Astrocyte of the cerebellum (primary cell): ENCODE measurements at regions not wholly inside any gene's neighbourhood (a gene's known extent, or its start where the extent isn't known, plus 50 kb on each side); places are given as distances from the start of the nearest gene placed in this dataset.

ENCODE experiments used
- DNase-seq: peaks from one replicate; pipeline ENCODE4 v3.0.0-alpha.2; 2011; ENCODE audit warnings: low read depth
- H3K4me3 ChIP-seq: 2 replicates; pipeline ENCODE4 v1.5.1; 2011; ENCODE audit warnings: mild to moderate bottlenecking, low read depth, low read length, moderate library complexity
- CTCF ChIP-seq: IDR thresholded peaks from 2 replicates; pipeline ENCODE4 v1.5.1; 2012; ENCODE audit warnings: low read length, low read depth, moderate library complexity, mild to moderate bottlenecking; ENCODE audit errors: missing control alignments
- in situ Hi-C: cut with HindIII; loops from 2 replicates; pipeline ENCODE4 v1.10.0; 2017; ENCODE audit warnings: low sequenced_read_pairs

DNA sequence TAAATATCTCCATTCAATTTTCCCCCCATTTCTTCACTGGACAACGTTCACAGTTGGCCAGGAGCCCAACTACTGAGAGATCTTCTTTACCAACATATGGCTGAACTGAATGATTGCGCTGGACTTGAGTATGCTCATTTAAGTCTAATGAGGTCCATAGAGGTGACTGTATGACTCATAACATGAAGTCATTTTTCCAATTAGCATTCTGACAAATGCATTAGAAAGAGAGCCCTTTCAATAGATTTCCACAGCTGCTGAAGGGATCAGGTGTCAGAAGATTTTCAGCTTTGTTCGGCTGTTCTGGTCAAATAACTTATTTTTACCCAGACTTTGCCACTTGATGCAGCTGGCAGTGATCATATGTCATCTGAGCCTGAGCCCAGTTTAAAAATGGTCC lies 438.0 kb downstream of the ETV1 start:
- in situ Hi-C loops: no loop called here
- no peak overlapping the region for H3K4me3 ChIP-seq
- peak; percentile 5 for DNase-seq
- no peak for TF ChIP-seq CTCF

GRCh38 chr7:13560441-13560840 lies 429.0 kb downstream of the ETV1 start:
- in situ Hi-C loops: no loop called here
- no peak for TF ChIP-seq CTCF
- H3K4me3 ChIP-seq: no peak overlapping the region
- no peak for DNase-seq

DNA sequence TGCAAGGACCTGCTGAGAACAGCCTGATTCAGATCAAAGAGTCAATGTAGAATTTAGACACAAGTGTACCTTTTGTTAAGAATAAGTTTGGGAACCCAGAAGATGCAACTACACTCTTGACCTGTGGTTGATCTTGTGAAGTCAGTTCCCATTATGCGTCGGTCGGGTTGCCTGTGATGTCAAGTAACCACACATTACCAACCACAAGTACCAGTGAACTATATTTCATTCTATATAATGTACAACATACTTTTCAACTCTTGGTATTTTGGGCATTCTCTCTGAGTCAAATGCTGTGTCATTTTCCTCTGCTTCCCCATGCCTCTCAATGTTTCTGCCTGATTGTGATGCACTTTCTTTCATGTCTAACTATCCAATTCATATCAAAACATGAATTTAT lies 426.2 kb downstream of the ETV1 start:
- H3K4me3 ChIP-seq: no peak overlapping the region
- DNase-seq: no peak
- TF ChIP-seq CTCF: no peak
- in situ Hi-C loops: no loop called here

DNA sequence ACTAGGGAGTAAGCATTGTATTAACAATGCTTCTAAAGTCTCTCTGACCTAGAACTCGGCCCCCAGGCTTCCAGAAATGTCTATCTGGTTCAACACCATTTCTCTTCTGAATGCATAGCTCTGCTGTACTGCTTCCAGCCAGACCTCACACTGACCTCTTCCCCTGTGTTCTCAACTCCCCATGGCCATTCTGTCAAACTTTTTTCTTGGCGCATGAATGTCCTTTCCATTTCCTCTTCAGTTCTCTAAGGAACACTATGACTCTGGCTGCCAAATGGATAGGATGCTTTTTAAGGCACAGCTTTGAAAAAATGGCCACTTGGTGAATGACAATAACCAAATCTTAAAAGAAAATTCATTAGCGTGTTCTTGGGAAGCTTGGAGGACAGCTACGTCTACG lies 425.8 kb downstream of the ETV1 start:
- no peak for DNase-seq
- no peak overlapping the region for H3K4me3 ChIP-seq
- TF ChIP-seq CTCF: no peak
- in situ Hi-C loops: no loop called here

- in situ Hi-C loops: no loop called here
- no peak overlapping the region for H3K4me3 ChIP-seq
- DNase-seq: peak; percentile 1
- no peak for TF ChIP-seq CTCF
Observed at GRCh38 chr7:13577566-13578145, 411.8 kb downstream of the ETV1 start.

GRCh38 chr7:13578294-13578693 lies 411.2 kb downstream of the ETV1 start:
- in situ Hi-C loops: no loop called here
- TF ChIP-seq CTCF: no peak
- H3K4me3 ChIP-seq: no peak overlapping the region
- no peak for DNase-seq

DNA sequence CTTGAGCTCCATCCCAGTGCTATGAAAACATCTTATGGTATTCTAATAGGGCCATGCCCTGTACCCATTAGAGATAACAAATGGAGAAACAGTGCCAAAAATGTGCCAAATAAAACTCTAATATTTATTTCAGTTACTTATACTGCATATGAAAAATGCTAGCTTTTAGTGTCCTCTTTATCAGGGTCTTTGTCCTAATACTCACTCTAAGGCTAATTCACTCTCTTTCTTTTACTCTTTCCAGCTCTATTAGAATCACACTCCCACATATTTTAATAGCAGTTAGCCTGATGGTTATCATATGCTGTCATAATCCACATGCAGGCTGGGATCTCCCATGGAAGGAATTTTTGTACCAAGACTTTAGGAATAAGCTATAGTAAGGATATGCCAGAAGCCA lies 408.4 kb downstream of the ETV1 start:
- in situ Hi-C loops: no loop called here
- TF ChIP-seq CTCF: no peak
- no peak overlapping the region for H3K4me3 ChIP-seq
- no peak for DNase-seq
